ENCODE measurements at regions not wholly inside any gene's neighbourhood (a gene's known extent, or its start where the extent isn't known, plus 50 kb on each side); places are given as distances from the start of the nearest gene placed in this dataset.
"Not testable (repeated sequence)": the region's sequence is repeated elsewhere in the genome, so short reads cannot be mapped to it uniquely, and the experiment has no call there.

DNA sequence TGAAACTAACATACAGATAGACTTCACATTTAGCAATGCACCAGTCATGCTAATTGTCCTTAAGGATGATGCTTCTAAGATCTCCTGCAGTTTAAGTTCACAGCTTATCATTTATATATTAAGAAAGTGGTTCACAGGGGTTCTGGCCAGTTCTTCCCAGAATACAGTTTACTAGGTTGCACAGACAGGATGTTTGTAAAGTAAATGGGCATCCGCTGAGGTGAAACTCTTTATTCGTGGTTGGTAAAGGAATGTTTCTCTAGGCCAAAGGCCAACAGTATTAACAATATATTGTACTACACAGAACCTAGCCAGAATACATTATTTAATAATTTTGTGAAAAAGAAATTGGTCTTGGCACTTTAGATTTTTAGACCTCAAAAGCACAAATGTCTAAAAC is 1427.3 kb downstream of the CDH8 start:
- no peak overlapping the region for H3K27ac Mint-ChIP-seq
- no peaks in the 10 kb centered on the region for H3K36me3 Mint-ChIP-seq (ENCODE audit: insufficient read depth)
- H3K27me3 Mint-ChIP-seq, result no peaks in the 10 kb centered on the region
- DNase-seq, result no peak
- no peaks in the 10 kb centered on the region for H3K4me1 Mint-ChIP-seq (ENCODE audit: low read depth in 2 of 2)
- ATAC-seq (replicated peaks), result no peak
- peaks cover 9 to 12% of the 10 kb centered on the region in 2 donors for H3K9me3 Mint-ChIP-seq
- no peak overlapping the region for H3K4me3 Mint-ChIP-seq

DNA sequence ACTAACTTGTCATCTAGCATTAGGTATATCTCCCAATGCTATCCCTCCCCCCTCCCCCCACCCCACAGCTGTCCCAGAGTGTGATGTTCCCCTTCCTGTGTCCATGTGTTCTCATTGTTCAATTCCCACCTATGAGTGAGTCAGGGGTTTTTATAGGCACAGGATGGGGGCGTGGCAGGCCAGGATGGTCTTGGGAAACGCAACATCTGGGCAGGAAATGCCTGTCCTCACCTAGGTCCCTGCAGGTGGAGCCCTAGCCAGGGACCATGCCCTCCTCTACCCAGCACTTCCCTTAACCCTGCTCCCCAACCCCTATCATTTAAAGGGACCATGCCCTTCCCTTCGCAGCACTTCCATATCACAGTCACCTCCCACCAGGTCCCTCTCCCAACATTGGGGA is 1430.6 kb downstream of the CDH8 start:
- H3K4me3 Mint-ChIP-seq; H3K27ac Mint-ChIP-seq; DNase-seq; H3K4me1 Mint-ChIP-seq (ENCODE audit: low read depth in 2 of 2); ATAC-seq (replicated peaks); H3K27me3 Mint-ChIP-seq; H3K36me3 Mint-ChIP-seq (ENCODE audit: insufficient read depth): not testable (repeated sequence)
- H3K9me3 Mint-ChIP-seq, result peaks cover 6 to 12% of the 10 kb centered on the region in 2 donors

DNA sequence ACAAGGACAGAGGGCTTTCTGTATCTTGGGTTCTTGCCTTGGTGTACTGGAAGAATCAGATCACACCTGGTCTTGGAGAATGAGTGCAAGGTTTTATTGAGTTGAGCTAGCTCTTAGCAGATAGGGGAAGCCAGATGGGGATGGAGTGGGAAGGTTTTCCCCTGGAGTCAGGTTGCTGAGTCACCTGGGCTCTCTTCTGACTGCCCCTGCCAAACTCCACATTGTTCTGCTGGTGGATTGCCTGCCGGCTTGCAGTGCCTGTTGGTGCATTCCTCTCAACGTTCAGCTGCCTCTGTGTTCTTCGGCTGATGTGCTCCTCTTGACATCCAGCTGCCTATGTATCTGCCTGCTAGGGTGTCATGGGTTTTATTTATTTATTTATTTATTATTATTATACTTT is 1431.1 kb downstream of the CDH8 start:
- H3K36me3 Mint-ChIP-seq (ENCODE audit: insufficient read depth), result no peaks in the 10 kb centered on the region

DNA sequence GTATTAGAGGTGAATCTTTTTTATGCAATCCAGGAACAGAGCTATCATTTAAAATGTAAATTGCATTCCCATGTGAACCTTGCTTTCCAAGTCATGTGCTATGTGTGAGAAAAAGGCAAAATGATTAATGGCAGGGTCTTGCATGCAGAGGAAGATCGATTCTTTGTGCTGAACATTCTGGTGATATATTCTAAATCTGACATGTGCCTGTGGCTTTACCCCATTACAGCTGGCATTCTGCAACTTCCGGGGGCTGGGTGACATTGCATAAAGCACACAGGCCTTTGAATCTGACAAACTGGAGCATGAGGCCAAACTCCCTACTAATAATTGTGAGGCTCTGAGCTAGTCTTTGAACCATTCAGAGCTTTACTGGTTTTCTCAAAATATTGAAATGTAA is 1449.7 kb downstream of the CDH8 start:
- no peak overlapping the region for H3K4me3 Mint-ChIP-seq
- ATAC-seq (replicated peaks) (no peak), DNase-seq (no peak)
- peaks cover 5 to 16% of the 10 kb centered on the region in 2 donors for H3K9me3 Mint-ChIP-seq
- H3K27me3 Mint-ChIP-seq, result no peaks in the 10 kb centered on the region
- H3K4me1 Mint-ChIP-seq (ENCODE audit: low read depth in 2 of 2), result no peaks in the 10 kb centered on the region
- no peak overlapping the region for H3K27ac Mint-ChIP-seq
- H3K36me3 Mint-ChIP-seq (ENCODE audit: insufficient read depth), result no peaks in the 10 kb centered on the region

More for the DNA sequence above, 1431.1 kb downstream of the CDH8 start:
- ATAC-seq (replicated peaks), result no peak
- Mint-ChIP-seq H3K4me3 (no peak overlapping the region), H3K27ac (no peak overlapping the region), H3K9me3 (peaks cover 6 to 11% of the 10 kb centered on the region in 2 donors), H3K27me3 (no peaks in the 10 kb centered on the region), H3K4me1 (ENCODE audit: low read depth in 2 of 2) (no peaks in the 10 kb centered on the region)
- DNase-seq, result no peak

DNA sequence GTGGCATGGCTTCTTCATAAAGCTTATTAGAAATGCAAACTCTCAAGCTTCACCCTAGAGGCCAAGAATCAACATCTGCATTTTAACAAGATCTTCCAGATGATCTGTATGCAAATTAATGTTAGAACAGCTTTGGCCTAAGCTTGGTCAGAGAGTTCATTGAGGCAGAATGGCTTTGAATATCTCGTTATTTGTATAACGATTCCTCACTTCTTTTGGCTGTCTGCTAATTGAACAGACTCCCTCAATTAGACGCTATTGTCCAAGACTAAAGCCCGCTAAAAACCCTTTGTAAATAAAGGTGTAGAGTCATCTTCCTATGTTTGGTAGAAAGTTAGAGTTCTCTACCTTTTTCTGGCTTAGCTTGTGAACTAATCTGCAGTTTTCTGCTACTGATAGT is 1453.7 kb downstream of the CDH8 start:
- H3K27me3 Mint-ChIP-seq, result no peaks in the 10 kb centered on the region
- DNase-seq, result no peak
- H3K36me3 Mint-ChIP-seq (ENCODE audit: insufficient read depth), result no peaks in the 10 kb centered on the region
- H3K27ac Mint-ChIP-seq, result no peak overlapping the region
- ATAC-seq (replicated peaks), result no peak
- H3K4me3 Mint-ChIP-seq, result no peak overlapping the region
- no peaks in the 10 kb centered on the region for H3K4me1 Mint-ChIP-seq (ENCODE audit: low read depth in 2 of 2)
- H3K9me3 Mint-ChIP-seq, result peaks cover 10 to 44% of the 10 kb centered on the region in 2 donors

DNA sequence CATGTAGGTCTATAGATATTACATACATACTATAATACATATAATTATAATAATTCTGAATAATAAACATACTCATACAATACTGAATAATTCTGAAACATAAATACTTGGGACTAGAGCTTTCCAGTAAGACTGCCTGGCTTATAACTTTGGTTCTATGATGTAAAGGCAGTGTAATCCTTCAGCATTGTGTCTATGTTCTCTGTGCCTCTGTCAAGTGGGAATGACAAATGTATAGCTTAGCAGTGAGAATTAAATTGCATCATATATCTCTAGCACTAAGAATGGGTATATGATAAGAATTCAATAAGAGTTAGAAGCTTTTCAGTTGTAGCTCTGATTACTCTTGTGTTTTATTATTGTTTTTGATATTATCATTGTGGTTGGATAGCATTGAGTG is 1469.3 kb downstream of the CDH8 start:
- Mint-ChIP-seq H3K9me3 (peaks cover 9 to 15% of the 10 kb centered on the region in 2 donors), H3K27me3 (no peaks in the 10 kb centered on the region), H3K4me3 (no peak overlapping the region), H3K27ac (no peak overlapping the region), H3K4me1 (ENCODE audit: low read depth in 2 of 2) (no peaks in the 10 kb centered on the region), H3K36me3 (ENCODE audit: insufficient read depth) (no peaks in the 10 kb centered on the region)
- ATAC-seq (replicated peaks) (no peak), DNase-seq (no peak)

DNA sequence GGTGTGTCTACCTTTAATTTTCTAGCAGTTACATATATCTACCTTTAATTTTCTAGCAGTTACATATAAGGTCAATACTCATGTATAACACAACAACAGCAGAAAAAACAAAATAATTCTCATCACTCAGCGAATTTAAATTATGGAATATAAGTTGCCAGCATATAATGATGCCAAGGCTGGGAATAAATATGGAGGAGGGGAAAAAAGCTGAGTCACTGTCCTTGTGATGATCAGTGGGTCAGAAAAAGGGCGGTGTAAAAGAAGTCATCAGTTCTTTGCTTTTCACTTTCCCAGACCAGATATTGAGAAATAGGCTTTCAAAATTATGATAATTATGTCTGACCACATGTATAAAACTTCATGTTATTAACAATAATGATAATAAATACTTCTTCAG is 1471.7 kb downstream of the CDH8 start:
- Mint-ChIP-seq H3K4me3 (no peak overlapping the region), H3K27me3 (no peaks in the 10 kb centered on the region), H3K9me3 (peaks cover 7 to 13% of the 10 kb centered on the region in 2 donors), H3K27ac (no peak overlapping the region), H3K36me3 (ENCODE audit: insufficient read depth) (no peaks in the 10 kb centered on the region), H3K4me1 (ENCODE audit: low read depth in 2 of 2) (no peaks in the 10 kb centered on the region)
- DNase-seq (no peak), ATAC-seq (replicated peaks) (no peak)

DNA sequence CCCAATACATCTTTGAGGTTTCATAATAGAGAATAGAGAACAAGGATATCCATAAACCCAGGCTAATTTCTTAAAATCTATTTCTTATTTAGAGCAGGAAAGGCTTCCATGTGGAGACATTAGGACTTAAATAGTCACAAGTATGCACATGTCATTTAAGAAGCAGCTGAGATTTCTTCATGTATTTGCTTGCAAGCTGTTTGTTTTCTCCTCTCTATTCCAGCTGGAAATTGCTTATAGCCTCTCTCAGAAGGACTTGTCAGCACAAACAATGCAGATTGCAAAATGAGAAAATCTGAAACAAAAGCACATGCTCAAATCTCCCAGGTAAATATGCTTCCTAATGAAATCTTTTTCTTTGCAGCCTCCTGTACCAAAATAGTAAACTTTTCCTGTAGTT is 1473.1 kb downstream of the CDH8 start:
- Mint-ChIP-seq H3K9me3 (peaks cover 12 to 13% of the 10 kb centered on the region in 2 donors), H3K27ac (no peak overlapping the region), H3K4me1 (ENCODE audit: low read depth in 2 of 2) (no peaks in the 10 kb centered on the region), H3K36me3 (ENCODE audit: insufficient read depth) (no peaks in the 10 kb centered on the region), H3K4me3 (no peak overlapping the region), H3K27me3 (no peaks in the 10 kb centered on the region)
- DNase-seq (no peak), ATAC-seq (replicated peaks) (no peak)

DNA sequence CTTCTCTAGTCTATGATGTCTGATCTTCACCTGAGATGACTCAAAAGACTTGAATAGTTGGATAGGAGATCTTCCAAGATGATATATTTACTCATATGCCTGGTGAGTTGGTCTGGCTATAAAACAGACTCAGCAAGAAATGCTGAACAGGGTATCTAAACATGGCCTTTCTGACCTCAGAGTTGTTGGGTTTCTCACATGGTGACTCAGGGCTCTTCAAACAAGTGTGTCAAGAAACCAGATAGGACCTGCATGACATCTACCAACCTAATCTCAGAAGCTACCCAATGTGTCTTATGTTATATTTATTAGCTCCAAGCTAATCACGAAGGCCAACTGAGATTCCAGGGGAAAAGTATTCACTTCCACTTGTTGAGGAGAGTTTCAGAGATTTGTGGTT is 1477.3 kb downstream of the CDH8 start:
- ATAC-seq (replicated peaks), result no peak
- Mint-ChIP-seq H3K4me1 (ENCODE audit: low read depth in 2 of 2) (no peaks in the 10 kb centered on the region), H3K9me3 (peaks cover 9 to 23% of the 10 kb centered on the region in 2 donors), H3K27ac (no peak overlapping the region), H3K4me3 (no peak overlapping the region), H3K36me3 (ENCODE audit: insufficient read depth) (no peaks in the 10 kb centered on the region), H3K27me3 (no peaks in the 10 kb centered on the region)
- DNase-seq, result no peak

DNA sequence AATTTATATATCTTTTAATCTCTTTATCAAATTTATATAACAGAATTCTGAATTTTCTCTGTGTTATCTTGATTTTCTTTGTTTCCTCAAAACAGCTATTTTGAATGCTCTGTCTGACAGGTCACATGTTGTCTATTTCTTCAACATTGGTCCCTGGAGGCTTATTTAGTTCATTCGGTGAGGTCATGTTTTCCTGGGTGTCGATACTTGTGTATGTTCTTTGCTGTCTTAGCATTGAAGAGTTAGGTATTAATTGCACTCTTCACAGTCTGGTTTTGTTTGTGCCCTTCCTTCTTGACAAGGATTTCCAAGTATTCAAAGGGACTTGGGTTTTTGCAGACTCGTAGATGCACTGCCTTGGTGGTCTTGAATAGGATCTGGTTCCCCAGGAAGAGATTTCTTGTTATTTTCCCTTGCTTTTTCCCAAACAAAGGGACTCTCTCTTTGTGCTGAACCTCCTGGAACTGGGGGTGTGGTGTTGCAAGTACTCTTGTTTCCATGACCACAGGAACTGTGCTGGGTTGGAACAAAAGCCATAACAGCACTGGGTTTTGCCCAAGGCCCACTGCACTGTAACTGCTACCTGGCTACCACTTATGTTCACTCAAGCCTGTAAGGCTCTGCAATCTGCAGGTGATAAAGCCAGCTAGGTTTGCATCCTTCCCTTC is 1483.0 kb downstream of the CDH8 start:
- no peaks in the 10 kb centered on the region for H3K27me3 Mint-ChIP-seq
- DNase-seq (no peak), ATAC-seq (replicated peaks) (no peak)
- H3K27ac Mint-ChIP-seq, result no peak overlapping the region
- no peaks in the 10 kb centered on the region for H3K4me1 Mint-ChIP-seq (ENCODE audit: low read depth in 2 of 2)
- no peak overlapping the region for H3K4me3 Mint-ChIP-seq
- H3K36me3 Mint-ChIP-seq (ENCODE audit: insufficient read depth), result no peaks in the 10 kb centered on the region
- H3K9me3 Mint-ChIP-seq, result peaks cover 8 to 38% of the 10 kb centered on the region in 2 donors

DNA sequence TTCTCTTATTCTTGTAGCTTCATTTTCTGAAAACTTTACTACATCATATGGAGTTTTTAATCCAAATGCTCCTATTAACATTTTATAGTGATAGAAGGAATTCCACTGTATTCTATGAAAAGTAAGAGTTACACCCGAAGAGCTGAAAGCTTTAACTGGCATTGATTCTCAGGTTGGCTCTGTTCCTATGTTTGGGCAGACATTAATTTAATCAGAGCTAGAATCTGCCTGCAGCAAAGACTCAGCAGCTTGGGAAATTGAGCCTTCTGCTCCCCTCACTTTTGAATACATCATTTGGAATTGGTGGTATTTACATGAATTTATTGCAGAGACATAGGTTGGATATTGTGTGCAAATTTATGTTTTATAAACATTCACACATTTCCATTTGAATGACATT is 1494.7 kb downstream of the CDH8 start:
- peaks cover 9 to 17% of the 10 kb centered on the region in 2 donors for H3K9me3 Mint-ChIP-seq
- H3K27ac Mint-ChIP-seq, result no peak overlapping the region
- no peak for ATAC-seq (replicated peaks)
- no peak for DNase-seq
- H3K4me1 Mint-ChIP-seq (ENCODE audit: low read depth in 2 of 2), result no peaks in the 10 kb centered on the region
- no peaks in the 10 kb centered on the region for H3K36me3 Mint-ChIP-seq (ENCODE audit: insufficient read depth)
- no peak overlapping the region for H3K4me3 Mint-ChIP-seq
- no peaks in the 10 kb centered on the region for H3K27me3 Mint-ChIP-seq

DNA sequence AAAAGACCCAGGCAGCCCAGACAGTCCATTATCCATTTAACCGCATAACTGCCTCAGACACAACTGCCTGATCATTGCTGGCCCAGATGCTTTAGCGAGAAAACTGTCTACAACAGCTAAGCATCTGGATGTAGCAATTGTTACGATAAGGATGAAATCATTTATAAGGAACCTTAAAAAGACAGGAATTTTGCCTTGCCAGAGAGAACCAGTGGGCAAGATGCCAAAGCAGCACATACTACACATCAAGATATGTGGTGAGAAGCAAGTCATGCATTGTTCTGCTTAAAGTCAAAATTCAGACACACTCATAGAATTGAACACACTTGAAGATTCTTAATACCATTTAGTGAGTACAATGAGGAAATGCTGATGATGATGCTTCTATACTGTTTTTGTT is 1525.3 kb downstream of the CDH8 start:
- H3K27ac Mint-ChIP-seq, result no peak overlapping the region
- no peaks in the 10 kb centered on the region for H3K36me3 Mint-ChIP-seq (ENCODE audit: insufficient read depth)
- H3K4me3 Mint-ChIP-seq, result no peak overlapping the region
- peaks cover 2 to 7% of the 10 kb centered on the region in 2 donors for H3K9me3 Mint-ChIP-seq
- ATAC-seq (replicated peaks), result no peak
- H3K27me3 Mint-ChIP-seq, result no peaks in the 10 kb centered on the region
- no peak for DNase-seq
- no peaks in the 10 kb centered on the region for H3K4me1 Mint-ChIP-seq (ENCODE audit: low read depth in 2 of 2)

DNA sequence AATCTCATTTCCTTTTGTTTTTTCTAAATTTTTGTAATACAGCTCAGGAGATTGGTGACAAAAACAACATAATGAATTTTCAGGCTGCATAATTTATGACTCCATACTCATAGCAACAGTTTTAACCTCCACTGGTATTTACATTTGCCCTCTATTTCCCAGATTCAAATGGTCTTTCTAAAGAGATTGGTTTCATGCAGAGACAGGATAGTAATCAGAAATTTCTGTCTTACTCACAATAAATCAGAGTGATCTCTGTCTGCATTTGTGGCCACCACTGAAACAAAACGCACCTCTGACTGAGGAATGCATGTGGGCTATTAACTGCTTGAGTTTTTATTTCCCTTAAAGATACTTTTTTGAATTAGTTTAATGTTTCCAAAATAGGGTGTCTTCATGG is 1526.0 kb downstream of the CDH8 start:
- no peak for ATAC-seq (replicated peaks)
- H3K36me3 Mint-ChIP-seq (ENCODE audit: insufficient read depth), result no peaks in the 10 kb centered on the region
- H3K9me3 Mint-ChIP-seq, result peaks cover 4 to 7% of the 10 kb centered on the region in 2 donors

DNA sequence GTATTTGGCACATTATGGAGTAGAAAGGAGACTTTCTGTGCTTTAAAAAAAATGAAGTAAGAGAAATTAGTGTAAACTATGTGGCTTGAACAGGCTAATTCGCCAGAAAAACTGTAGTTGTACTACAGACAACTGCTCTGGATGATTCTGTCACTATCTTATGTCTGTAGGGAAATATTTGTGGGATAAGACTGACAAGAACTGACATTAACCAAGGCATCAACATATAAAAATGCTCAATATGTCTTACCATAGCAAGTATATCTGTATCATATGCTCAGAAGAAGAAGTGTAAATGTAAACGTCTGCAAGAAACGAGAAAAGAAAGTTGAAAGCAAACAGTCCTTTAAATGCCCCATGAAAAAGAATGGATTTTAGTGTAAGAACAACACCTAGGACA is 1545.0 kb downstream of the CDH8 start:
- no peak overlapping the region for H3K27ac Mint-ChIP-seq
- no peaks in the 10 kb centered on the region for H3K9me3 Mint-ChIP-seq
- DNase-seq, result no peak
- no peaks in the 10 kb centered on the region for H3K4me1 Mint-ChIP-seq (ENCODE audit: low read depth in 2 of 2)
- no peaks in the 10 kb centered on the region for H3K36me3 Mint-ChIP-seq (ENCODE audit: insufficient read depth)
- no peak overlapping the region for H3K4me3 Mint-ChIP-seq
- H3K27me3 Mint-ChIP-seq, result no peaks in the 10 kb centered on the region
- ATAC-seq (replicated peaks), result no peak

More for the DNA sequence above, 1526.0 kb downstream of the CDH8 start:
- H3K4me1 Mint-ChIP-seq (ENCODE audit: low read depth in 2 of 2), result no peaks in the 10 kb centered on the region
- no peaks in the 10 kb centered on the region for H3K27me3 Mint-ChIP-seq
- DNase-seq, result no peak
- H3K4me3 Mint-ChIP-seq, result no peak overlapping the region
- H3K27ac Mint-ChIP-seq, result no peak overlapping the region

Measured in effector memory CD8-positive, alpha-beta T cell (primary cell).